Activated naive CD8-positive, alpha-beta T cell treated with anti-CD3 and anti-CD28 coated beads, Interleukin-2, amount 50 U/mL, for 24 hours (primary cell): ENCODE measurements at regions not wholly inside any gene's neighbourhood (a gene's known extent, or its start where the extent isn't known, plus 50 kb on each side); places are given as distances from the start of the nearest gene placed in this dataset.

ENCODE experiments used
- ATAC-seq: fragments of 150-1000 bp; cut with Tn5 transposase; one replicate; pipeline ENCODE4 v1.10.0; 2021
- DNase-seq: peaks from one replicate; pipeline ENCODE4 v3.0.0; 2021
- H3K27ac Mint-ChIP-seq: one replicate; pipeline ENCODE4 v1.8.0; 2021; ENCODE audit warnings: mild to moderate bottlenecking, mixed read lengths
- H3K27me3 Mint-ChIP-seq: one replicate; pipeline ENCODE4 v1.8.0; 2021; ENCODE audit warnings: mixed read lengths
- H3K36me3 Mint-ChIP-seq: one replicate; pipeline ENCODE4 v1.8.0; 2021; ENCODE audit warnings: low read depth, mixed read lengths
- H3K4me1 Mint-ChIP-seq: one replicate; pipeline ENCODE4 v1.8.0; 2021; ENCODE audit warnings: mixed read lengths
- H3K4me3 Mint-ChIP-seq: one replicate; pipeline ENCODE4 v1.8.0; 2021; ENCODE audit warnings: mild to moderate bottlenecking, moderate library complexity, mixed read lengths
- H3K9me3 Mint-ChIP-seq: one replicate; pipeline ENCODE4 v1.8.0; 2021; ENCODE audit warnings: mixed read lengths

DNA sequence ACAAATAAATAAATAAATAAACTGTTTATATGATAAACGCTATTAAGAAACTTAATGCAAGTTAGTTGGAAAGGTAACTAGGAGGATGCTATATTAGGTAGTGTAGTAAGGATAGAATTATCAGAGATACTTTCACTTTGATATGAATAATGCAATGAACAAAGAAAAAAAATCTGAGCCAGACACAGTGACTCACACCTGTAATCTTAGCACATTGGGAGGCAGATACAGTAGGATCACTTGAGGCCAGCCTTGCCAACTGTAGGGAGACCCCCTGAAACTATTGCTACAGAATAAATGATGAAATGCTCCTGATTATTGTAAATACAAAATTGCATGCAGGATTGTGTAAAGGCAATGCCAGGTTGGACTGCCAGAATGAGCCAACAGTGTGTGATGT, 109.2 kb downstream of the ANXA2R start:
- Mint-ChIP-seq H3K27ac (no peak overlapping the region), H3K27me3 (no peaks in the 10 kb centered on the region), H3K36me3 (no peaks in the 10 kb centered on the region), H3K4me3 (no peak overlapping the region), H3K4me1 (peaks cover 3% of the 10 kb centered on the region), H3K9me3 (no peaks in the 10 kb centered on the region)
- ATAC-seq (no peak), DNase-seq (no peak)

DNA sequence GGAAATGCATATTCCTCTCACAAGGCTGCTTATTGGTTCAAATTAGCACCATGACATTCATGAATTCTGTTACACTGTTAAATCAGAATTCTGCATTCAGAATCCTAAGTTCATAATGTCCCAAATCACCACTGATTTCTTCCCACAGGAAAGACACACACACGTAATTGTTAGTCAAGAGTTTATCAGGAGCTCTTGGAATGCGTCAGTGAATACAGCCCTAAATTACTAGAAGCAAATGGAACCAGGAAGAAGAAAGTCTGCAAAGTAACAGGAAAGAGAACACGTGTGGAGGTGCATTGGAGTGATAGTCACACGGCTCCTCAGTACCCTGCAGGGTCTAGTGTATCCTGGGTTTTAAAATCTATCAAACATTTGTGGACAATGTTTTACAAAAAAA, 110.2 kb downstream of the ANXA2R start:
- Mint-ChIP-seq H3K27ac (no peak overlapping the region), H3K27me3 (no peaks in the 10 kb centered on the region), H3K4me3 (no peak overlapping the region), H3K4me1 (peaks cover 3% of the 10 kb centered on the region), H3K9me3 (no peaks in the 10 kb centered on the region), H3K36me3 (no peaks in the 10 kb centered on the region)
- DNase-seq (no peak), ATAC-seq (no peak)

DNA sequence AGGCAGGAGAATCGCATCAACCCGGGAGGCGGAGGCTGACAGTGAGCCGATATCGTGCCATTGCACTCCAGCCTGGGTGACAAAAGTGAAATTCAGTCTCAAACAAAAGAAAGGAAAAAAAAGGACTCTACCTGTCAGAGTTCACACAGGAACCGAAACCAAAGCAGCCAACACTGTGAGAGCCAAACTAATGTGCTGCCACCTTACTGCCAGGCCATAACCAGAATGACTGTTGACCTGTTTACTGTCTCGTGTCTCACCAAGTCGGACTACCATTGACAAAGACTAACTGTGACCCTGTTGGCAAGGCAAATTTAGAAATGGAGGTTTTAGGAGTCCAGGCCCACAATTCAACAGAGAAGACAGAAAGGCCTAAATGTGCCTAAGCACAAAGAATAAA, 112.4 kb downstream of the ANXA2R start:
- Mint-ChIP-seq H3K4me1 (peaks cover 3% of the 10 kb centered on the region), H3K4me3 (no peak overlapping the region), H3K9me3 (no peaks in the 10 kb centered on the region), H3K36me3 (no peaks in the 10 kb centered on the region), H3K27ac (no peak overlapping the region), H3K27me3 (no peaks in the 10 kb centered on the region)
- DNase-seq: no peak
- no peak for ATAC-seq

DNA sequence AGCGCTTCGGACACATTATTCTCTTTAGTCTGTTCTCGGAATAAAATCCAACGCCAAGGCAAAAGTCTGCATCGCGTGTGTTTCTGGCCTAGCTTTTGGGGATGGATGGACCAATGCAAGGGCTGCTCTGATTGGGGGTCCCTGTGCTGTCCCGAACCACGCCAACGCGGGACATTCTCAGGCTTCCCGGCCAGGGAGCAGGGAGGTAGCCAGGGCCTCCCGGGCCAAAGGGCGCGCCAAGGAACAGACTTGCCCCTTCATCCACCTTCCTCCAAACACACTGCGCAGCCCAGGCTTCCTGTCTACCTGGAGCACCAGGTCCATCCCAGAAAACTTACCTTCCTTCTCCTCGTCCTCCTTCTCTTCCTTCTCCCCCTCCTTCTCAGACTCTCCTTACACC, 113.0 kb upstream of the SELENOP start:
- Mint-ChIP-seq H3K27me3 (no peaks in the 10 kb centered on the region), H3K9me3 (no peaks in the 10 kb centered on the region), H3K4me1 (no peaks in the 10 kb centered on the region), H3K27ac (no peak overlapping the region), H3K36me3 (no peaks in the 10 kb centered on the region), H3K4me3 (no peak overlapping the region)
- ATAC-seq (no peak), DNase-seq (no peak)

DNA sequence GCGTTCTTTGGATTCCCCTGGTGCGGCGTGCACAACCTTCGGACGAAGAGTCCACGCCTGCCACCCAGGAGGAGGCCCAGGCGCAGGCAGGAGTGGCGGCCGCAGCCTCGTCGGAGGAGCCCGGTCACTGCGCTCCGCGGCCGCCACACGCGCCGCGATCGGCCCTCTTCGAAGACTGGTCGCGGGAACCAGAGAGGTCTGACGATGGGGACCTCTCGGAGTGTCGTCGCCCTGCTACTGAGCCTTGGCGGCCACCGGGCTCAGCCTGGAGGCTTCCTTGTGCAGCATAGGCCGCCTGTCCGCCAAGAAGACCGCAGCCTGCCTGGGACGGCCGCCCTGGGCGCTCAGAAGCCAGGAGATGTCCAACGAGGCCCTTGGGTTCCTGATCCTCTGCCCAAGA, 112.5 kb upstream of the SELENOP start:
- Mint-ChIP-seq H3K4me1 (no peaks in the 10 kb centered on the region), H3K36me3 (no peaks in the 10 kb centered on the region), H3K27me3 (no peaks in the 10 kb centered on the region), H3K4me3 (no peak overlapping the region), H3K9me3 (no peaks in the 10 kb centered on the region), H3K27ac (no peak overlapping the region)
- ATAC-seq (no peak), DNase-seq (no peak)

DNA sequence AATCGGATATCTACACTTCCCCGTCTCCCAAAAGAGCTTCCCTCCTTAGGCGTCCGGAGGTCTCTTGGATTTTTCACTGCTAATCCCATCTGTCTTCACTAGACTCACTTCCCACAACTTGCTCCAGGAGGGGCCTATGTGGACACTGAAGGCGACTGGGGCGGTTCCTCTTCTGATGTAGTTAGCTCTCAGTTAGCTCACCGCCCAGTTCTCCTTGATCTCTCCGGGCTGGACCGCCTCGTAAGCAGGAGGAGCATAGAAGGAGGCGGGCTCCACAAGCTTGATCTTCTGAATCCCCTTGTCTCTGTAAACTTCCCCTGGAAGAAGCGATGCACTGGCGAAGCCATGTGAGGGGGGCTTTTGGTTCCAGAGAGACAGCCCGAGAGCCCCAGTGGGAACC, 112.0 kb upstream of the SELENOP start:
- Mint-ChIP-seq H3K36me3 (no peaks in the 10 kb centered on the region), H3K4me3 (no peak overlapping the region), H3K9me3 (no peaks in the 10 kb centered on the region), H3K27ac (no peak overlapping the region), H3K4me1 (no peaks in the 10 kb centered on the region), H3K27me3 (no peaks in the 10 kb centered on the region)
- DNase-seq (no peak), ATAC-seq (no peak)

DNA sequence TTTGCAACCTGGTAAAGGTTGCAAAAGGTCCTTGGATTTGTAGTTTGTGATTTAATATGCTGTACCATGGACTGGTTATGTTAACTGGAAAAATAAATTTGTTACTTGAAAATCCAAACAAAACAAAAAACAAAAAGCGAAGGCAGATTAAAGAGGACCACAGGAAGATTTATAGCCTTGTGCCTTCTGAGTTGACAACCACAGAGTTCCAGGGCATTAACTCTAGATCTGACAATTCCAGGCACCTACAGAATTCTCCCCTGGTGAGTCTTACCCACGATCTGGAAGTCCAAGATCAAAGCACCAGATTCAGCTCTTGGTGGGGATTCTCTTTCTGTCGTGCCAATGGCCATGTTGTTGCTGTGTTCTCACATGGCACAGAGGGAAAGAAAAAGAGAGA, 107.9 kb upstream of the SELENOP start:
- Mint-ChIP-seq H3K36me3 (no peaks in the 10 kb centered on the region), H3K27ac (no peak overlapping the region), H3K9me3 (no peaks in the 10 kb centered on the region), H3K4me3 (no peak overlapping the region), H3K27me3 (no peaks in the 10 kb centered on the region), H3K4me1 (no peaks in the 10 kb centered on the region)
- ATAC-seq: no peak
- no peak for DNase-seq

DNA sequence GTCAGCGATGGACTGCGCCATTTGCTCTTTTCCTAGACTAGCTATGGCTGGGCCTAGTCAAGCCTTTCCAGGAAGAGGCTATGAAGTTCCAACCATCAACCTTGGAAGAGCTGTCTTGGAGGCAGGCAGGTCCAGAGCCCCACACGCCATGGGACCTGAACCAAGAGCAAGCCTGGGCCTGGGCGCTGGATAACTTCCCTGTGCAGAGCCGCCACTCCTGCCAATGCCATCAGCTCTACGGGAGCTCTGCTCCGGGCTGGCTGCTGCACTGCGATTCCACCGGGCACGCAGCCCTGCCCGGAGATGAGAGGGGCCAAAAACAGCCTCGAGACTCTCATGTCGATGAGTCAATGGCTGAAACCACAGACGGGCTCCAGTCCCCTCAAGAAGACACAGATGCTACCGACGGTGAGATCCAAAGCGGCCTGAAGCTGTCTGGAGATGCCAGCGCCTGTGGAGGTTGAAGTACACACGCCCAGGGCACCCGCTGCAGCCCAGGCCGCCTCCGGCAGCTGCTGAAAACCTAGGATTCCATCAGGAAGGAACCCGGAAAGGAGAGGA, 103.7 kb upstream of the SELENOP start:
- DNase-seq: no peak
- H3K27ac Mint-ChIP-seq: no peak overlapping the region
- no peak for ATAC-seq
- peaks cover 4% of the 10 kb centered on the region for H3K4me1 Mint-ChIP-seq
- H3K27me3 Mint-ChIP-seq: no peaks in the 10 kb centered on the region
- H3K36me3 Mint-ChIP-seq: no peaks in the 10 kb centered on the region
- H3K4me3 Mint-ChIP-seq: no peak overlapping the region
- no peaks in the 10 kb centered on the region for H3K9me3 Mint-ChIP-seq

DNA sequence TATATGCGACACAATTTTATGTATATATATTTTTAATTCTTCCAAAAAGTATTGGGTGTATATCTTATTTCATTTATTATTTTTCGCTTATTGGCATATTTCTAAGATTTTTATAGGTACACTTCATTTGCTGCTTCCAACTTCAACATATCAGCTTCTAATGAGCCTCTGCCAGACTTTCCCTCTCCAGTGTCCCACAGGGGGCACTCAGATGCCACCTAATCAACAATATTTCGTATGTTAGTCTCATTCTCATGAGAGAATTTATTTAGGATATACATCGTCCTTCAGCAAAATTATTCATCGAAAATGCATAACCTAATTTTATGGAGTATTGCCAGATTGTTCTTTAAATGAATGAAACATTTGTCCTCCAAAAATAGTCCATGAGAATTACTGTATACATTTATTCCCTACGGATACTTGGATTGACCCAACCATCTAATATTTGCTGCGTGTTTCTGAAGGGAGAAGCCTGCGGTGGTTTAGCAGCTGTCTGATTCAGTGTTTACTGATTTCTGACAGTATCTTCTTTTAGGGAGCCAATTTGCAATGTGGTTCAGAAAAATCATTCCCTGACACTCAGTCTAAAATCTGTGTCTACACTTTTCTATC, 100.6 kb upstream of the SELENOP start:
- Mint-ChIP-seq H3K27ac (no peak overlapping the region), H3K4me1 (peaks cover 14% of the 10 kb centered on the region), H3K36me3 (no peaks in the 10 kb centered on the region), H3K9me3 (no peaks in the 10 kb centered on the region), H3K27me3 (peaks cover 6% of the 10 kb centered on the region), H3K4me3 (no peak overlapping the region)
- no peak for ATAC-seq
- DNase-seq: peak; percentile 25

DNA sequence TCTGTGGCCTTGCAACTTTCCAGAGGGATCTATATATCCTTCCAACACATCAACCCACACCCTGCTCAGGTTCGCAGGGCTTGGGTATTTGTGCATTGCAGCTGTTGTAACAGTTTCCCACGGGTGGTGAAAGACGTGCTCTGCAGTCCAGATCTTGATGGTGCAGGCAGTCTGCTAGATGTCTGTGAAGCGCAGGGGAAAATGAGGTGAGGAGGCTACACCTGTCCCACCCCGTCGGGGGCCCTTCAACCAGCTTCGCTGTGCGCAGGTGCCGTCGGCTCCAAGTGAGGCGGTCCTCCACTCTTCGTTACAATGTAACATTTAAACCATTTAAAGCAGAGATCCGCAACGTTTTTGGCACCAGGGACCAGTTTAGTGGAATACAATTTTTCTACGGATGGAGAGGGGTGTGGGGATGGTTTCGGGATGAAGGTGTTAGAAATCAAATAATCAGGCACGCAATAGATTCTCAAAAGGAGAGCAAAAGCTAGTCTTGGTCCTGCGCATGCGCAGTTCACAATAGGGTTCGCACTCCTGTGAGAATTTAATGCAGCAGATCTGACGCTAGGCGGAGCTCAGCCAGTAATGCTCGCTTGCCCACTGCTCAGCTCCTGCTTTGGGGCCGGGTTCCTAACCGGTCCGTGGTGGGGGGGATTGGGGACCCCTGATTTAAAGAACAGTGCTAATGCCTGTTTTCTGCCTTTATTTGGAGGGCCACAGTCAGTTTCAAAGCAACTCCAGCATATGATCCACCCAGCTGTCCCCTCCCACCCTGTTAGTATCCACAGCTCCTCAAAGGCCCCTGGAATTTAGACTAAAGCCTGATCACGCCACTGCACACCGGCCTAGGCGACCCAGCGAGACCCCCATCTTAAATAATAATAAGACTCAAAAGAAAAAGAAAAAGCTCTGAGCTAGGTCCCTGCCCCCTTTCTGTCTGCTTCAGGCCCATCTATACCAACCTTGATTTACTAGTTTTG, 97.1 kb upstream of the SELENOP start:
- DNase-seq (peak; percentile 90), ATAC-seq (peak; percentile 92)
- Mint-ChIP-seq H3K4me3 (peak overlapping the region; percentile 89), H3K36me3 (no peaks in the 10 kb centered on the region), H3K9me3 (no peaks in the 10 kb centered on the region), H3K27me3 (peaks cover 18% of the 10 kb centered on the region), H3K4me1 (peaks cover 14% of the 10 kb centered on the region), H3K27ac (peak overlapping the region; percentile 82)

DNA sequence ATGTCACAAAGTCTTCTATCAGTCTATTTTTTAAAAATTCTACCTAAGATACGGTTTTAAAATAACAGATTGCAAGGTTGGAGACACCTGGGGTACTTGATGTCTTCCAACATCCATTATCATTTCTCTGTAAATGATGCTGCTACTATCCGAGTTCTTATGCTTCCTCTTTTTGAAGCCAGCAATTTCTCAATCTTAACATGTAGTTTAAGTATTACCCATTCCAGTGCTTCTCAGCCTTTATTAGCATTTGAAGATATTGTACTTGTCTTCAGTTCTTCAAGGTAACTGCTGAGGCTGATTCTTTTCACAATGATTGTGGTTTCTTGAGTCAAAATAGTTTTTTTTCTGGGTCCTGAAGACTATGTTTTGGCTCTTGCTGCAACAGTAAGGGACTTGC, 96.4 kb upstream of the SELENOP start:
- ATAC-seq (no peak), DNase-seq (no peak)
- Mint-ChIP-seq H3K4me1 (peaks cover 14% of the 10 kb centered on the region), H3K9me3 (no peaks in the 10 kb centered on the region), H3K4me3 (peak overlapping the region; percentile 89), H3K27ac (peak overlapping the region; percentile 82), H3K27me3 (peaks cover 18% of the 10 kb centered on the region), H3K36me3 (no peaks in the 10 kb centered on the region)

DNA sequence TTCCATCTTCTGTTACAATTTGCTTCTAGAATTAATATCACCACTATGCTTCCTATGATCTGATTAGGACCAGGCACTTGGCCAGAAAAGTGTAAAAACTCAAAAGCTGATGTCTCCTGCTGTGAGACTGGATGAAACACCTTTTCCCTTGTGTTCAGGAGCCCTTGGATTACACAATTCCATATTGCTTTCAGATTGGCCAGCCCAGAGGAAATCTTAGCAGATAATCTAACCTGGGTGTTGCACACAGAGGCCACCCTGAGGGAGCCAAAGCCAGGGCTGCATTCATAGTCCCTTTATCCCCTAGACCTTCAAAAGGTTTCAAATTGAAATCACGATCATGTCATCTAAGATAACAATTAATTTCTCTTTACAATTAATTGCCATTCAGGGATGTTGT, 94.1 kb upstream of the SELENOP start:
- Mint-ChIP-seq H3K27me3 (peaks cover 18% of the 10 kb centered on the region), H3K27ac (no peak overlapping the region), H3K9me3 (no peaks in the 10 kb centered on the region), H3K36me3 (no peaks in the 10 kb centered on the region), H3K4me1 (peaks cover 10% of the 10 kb centered on the region), H3K4me3 (no peak overlapping the region)
- ATAC-seq: no peak
- DNase-seq: no peak

DNA sequence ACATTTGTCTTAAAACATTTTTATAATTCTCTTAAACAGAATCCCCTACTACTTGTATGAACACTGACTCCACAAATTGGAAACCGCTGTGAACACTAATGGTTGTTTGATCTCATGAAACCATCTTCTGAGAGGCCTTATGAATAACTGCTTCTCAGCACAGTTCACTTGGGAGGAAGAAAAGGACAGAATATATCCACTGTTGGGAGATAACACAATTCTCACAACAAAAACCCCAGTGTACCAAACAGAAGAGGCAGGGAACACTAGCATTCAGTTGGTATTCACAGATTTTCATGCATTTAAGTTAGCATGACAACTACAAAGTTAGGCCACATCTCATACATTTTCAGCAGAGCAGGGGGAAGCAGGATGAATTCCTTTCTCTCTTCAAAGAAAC, 89.0 kb upstream of the SELENOP start:
- H3K4me1 Mint-ChIP-seq: no peaks in the 10 kb centered on the region
- H3K27ac Mint-ChIP-seq: no peak overlapping the region
- no peak for ATAC-seq
- no peaks in the 10 kb centered on the region for H3K27me3 Mint-ChIP-seq
- no peaks in the 10 kb centered on the region for H3K9me3 Mint-ChIP-seq
- no peak overlapping the region for H3K4me3 Mint-ChIP-seq
- no peaks in the 10 kb centered on the region for H3K36me3 Mint-ChIP-seq
- no peak for DNase-seq

DNA sequence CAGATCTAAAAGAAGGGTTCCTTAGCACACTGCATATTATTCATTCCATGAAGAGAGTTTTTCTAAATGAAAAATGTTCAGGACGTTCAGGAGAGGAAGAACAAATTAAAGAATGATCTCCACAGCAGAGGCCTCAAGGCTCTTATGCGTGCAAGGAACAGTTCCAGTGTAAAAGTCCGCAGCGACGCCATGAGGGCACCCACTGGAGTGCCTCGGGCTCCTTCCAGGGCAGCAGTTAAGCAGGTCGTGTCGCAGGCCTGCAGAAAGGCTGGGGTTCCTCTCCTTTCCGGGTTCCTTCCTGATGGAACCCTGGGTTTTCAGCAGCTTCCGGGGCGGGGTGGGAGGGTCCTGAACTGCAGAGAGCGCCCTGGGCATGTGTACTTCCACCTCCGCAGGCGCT, 87.1 kb upstream of the SELENOP start:
- no peaks in the 10 kb centered on the region for H3K36me3 Mint-ChIP-seq
- H3K4me3 Mint-ChIP-seq: no peak overlapping the region
- no peaks in the 10 kb centered on the region for H3K4me1 Mint-ChIP-seq
- ATAC-seq (no peak), DNase-seq (no peak)
- no peaks in the 10 kb centered on the region for H3K9me3 Mint-ChIP-seq
- no peaks in the 10 kb centered on the region for H3K27me3 Mint-ChIP-seq
- no peak overlapping the region for H3K27ac Mint-ChIP-seq

DNA sequence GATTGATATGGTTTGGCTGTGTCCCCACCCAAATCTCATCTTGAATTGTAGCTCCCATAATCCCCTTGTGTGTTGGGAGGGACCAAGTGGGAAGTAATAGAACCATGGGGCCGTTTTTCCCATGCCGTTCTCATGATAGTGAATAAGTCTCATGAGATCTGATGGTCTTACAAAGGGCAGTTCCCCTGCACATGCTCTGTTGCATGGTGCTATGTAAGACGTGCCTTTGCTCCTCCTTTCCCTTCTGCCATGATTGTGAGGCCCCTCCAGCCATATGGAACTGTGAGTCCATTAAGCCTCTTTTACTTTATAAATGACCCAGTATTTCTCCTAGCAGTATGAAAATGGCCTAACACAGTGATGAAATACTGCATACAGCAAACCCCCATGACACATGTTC, 84.8 kb upstream of the SELENOP start:
- no peak overlapping the region for H3K4me3 Mint-ChIP-seq
- no peaks in the 10 kb centered on the region for H3K36me3 Mint-ChIP-seq
- H3K27me3 Mint-ChIP-seq: no peaks in the 10 kb centered on the region
- no peaks in the 10 kb centered on the region for H3K4me1 Mint-ChIP-seq
- ATAC-seq: no peak
- no peaks in the 10 kb centered on the region for H3K9me3 Mint-ChIP-seq
- no peak for DNase-seq
- no peak overlapping the region for H3K27ac Mint-ChIP-seq
